Kidney epithelial cell (primary cell): ENCODE measurements at regions not wholly inside any gene's neighbourhood (a gene's known extent, or its start where the extent isn't known, plus 50 kb on each side); places are given as distances from the start of the nearest gene placed in this dataset.

Experiments
- DNase-seq: peaks from one replicate; pipeline ENCODE4 v3.0.0-alpha.2; 2010; ENCODE audit warnings: low read depth
- H3K27me3 ChIP-seq: 2 replicates; pipeline ENCODE4 v1.6.0; 2011; ENCODE audit warnings: low read length; ENCODE audit not compliant: control insufficient read depth, insufficient read depth
- H3K36me3 ChIP-seq: 2 replicates; pipeline ENCODE4 v1.5.1; 2011; ENCODE audit warnings: low read length; ENCODE audit not compliant: control insufficient read depth, insufficient read depth
- H3K4me3 ChIP-seq: 2 replicates; pipeline ENCODE4 v1.5.1; 2011; ENCODE audit warnings: low read depth, mild to moderate bottlenecking, control low read depth, low read length
- TF ChIP-seq, protein P1 (sequence below): IDR thresholded peaks from 2 replicates; pipeline ENCODE4 v1.5.1; 2011; ENCODE audit warnings: mild to moderate bottlenecking, moderate library complexity, low read length, control low read depth, inconsistent platforms; ENCODE audit not compliant: insufficient read depth, poor library complexity, severe bottlenecking

- Histone ChIP-seq H3K27me3 (no peaks in the 10 kb centered on the region), H3K4me3 (no peak overlapping the region), H3K36me3 (no peaks in the 10 kb centered on the region)
- no peak for DNase-seq
- TF ChIP-seq, protein P1, sequence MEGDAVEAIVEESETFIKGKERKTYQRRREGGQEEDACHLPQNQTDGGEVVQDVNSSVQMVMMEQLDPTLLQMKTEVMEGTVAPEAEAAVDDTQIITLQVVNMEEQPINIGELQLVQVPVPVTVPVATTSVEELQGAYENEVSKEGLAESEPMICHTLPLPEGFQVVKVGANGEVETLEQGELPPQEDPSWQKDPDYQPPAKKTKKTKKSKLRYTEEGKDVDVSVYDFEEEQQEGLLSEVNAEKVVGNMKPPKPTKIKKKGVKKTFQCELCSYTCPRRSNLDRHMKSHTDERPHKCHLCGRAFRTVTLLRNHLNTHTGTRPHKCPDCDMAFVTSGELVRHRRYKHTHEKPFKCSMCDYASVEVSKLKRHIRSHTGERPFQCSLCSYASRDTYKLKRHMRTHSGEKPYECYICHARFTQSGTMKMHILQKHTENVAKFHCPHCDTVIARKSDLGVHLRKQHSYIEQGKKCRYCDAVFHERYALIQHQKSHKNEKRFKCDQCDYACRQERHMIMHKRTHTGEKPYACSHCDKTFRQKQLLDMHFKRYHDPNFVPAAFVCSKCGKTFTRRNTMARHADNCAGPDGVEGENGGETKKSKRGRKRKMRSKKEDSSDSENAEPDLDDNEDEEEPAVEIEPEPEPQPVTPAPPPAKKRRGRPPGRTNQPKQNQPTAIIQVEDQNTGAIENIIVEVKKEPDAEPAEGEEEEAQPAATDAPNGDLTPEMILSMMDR, result no peak
Observed at GRCh38 chr2:33958591-33958990, 359.5 kb upstream of the FAM98A start.

DNA sequence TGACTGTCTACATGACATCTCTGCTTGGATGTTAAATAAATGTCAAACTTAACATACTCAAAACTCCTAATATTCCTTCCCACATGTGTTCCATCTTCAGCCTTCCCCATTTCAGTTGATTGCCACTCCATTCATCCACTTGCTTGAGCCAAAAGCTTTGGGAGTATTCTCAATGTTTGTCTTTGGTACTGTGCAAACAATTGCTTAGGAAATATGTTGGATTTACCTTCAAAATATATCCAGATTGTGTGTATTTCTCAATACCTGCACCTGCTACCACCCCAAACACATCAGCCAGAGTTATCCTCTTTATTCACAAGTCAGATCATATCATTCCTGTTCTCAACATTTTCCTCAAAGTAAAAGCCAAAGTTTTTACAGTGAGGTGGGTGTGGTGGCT, 350.3 kb upstream of the FAM98A start:
- Histone ChIP-seq H3K27me3 (no peaks in the 10 kb centered on the region), H3K4me3 (no peak overlapping the region), H3K36me3 (no peaks in the 10 kb centered on the region)
- TF ChIP-seq, protein P1, result no peak
- DNase-seq, result no peak

DNA sequence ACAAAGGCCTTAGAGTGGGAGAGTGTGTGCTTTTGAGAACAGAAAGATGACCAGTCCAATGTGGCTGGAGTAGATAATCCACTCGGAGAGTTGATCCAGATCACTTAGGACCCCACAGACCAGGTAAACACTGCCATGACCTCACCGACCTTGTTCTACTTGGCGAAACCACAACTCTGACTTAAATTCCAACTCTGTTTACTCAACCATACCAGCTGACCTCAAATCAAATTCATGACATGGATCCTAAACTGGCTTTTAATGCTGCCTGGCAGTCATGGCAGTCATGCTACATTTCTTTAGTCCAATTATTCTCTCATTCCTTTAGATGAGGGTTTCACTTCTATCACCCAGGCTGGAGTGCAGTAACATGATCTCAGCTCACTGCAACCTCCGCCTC, 347.1 kb upstream of the FAM98A start:
- DNase-seq, result peak; percentile 5
- Histone ChIP-seq H3K27me3 (no peaks in the 10 kb centered on the region), H3K36me3 (no peaks in the 10 kb centered on the region), H3K4me3 (no peak overlapping the region)
- TF ChIP-seq, protein P1, result no peak

- H3K36me3 ChIP-seq, result no peaks in the 10 kb centered on the region
- H3K4me3 ChIP-seq, result no peak overlapping the region
- no peaks in the 10 kb centered on the region for H3K27me3 ChIP-seq
- no peak for DNase-seq
- TF ChIP-seq, protein P1, result no peak
Observed at GRCh38 chr2:33933203-33933602, 334.1 kb upstream of the FAM98A start.

DNA sequence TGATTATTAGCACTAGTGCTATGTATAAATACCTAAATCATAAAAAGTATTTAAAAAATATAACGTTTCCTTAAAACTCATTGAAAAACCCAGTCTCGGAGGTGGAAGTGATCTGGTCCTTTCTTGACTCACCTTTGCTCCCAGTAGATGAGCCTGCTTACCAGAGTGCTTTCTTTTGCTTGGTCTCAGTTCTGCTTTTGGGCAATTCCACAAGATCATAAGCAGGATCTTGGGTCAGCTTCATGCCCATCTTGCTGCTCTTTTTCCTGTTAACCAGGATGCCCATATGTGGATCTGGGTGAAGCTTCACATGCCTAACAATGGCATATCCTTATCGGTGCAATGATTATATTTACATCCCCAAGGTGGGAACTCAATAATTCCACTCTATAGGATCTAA, 332.1 kb upstream of the FAM98A start:
- H3K36me3 ChIP-seq, result no peaks in the 10 kb centered on the region
- no peak overlapping the region for H3K4me3 ChIP-seq
- DNase-seq, result no peak
- TF ChIP-seq, protein P1, result no peak
- no peaks in the 10 kb centered on the region for H3K27me3 ChIP-seq

GRCh38 chr2:33929467-33929866, 330.4 kb upstream of the FAM98A start:
- TF ChIP-seq, protein P1, result no peak
- no peak overlapping the region for H3K4me3 ChIP-seq
- DNase-seq, result no peak

More at GRCh38 chr2:33929467-33929866, 330.4 kb upstream of the FAM98A start:
- Histone ChIP-seq H3K36me3 (no peaks in the 10 kb centered on the region), H3K27me3 (no peaks in the 10 kb centered on the region)
